ENCODE measurements at regions not wholly inside any gene's neighbourhood (a gene's known extent, or its start where the extent isn't known, plus 50 kb on each side); places are given as distances from the start of the nearest gene placed in this dataset.
"Not testable (repeated sequence)": the region's sequence is repeated elsewhere in the genome, so short reads cannot be mapped to it uniquely, and the experiment has no call there.

DNA sequence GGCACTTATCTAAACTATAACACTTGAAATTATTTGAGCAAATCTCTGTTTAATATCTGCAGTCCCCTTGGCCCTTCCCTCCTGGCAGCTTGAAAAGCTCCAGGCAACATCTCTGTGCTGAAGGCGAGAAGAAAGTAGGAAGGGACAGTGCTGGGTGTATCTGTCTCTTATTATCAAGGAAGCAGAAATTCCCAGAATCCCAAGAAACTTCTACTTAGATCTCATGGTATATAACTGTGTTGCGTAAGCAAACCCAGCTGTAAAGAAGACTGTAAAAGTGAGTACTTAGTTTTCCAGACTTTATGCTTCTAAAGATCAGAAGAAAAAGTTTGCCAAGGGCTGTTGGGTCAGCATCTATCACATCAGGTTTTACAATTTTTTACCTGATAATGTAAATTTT, 1869.8 kb downstream of the MAT2B start:
- no peak for DNase-seq

DNA sequence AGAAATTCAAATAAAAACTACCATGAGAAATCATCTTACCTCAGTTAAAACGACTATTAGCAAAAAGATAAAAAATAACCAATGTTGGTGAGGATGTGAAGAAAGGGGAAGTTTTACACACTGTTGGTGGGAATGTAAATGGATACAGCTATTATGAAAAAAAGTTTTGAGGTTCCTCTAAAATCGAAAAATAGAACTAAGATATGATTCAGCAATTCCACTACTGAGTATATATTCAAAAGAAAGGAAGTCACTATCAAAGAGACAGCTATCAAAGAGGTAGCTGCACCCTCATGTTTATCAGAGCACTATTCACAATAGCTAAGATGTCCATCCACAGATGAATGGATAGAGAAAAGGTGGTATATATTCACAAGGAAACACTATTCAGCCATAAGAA, 1888.4 kb downstream of the MAT2B start:
- DNase-seq = no peak

DNA sequence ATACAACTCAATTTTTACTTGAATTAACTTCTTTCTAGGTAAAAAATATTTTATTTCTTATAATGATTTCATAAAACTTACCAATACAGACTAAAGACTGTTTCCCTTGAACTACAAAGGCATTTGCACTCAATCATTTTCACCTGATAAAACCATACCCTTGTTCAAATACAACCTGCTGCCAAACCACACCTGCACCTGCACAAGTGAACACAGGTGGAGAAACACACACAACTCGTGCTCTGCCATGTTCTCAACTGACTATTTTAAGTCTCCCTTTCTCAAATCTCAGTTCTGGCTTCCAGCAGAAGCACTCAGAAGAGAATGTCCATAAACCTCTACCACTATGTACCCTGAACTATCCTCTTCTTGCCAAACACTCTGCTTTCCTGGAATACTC, 1892.1 kb downstream of the MAT2B start:
- DNase-seq = no peak

DNA sequence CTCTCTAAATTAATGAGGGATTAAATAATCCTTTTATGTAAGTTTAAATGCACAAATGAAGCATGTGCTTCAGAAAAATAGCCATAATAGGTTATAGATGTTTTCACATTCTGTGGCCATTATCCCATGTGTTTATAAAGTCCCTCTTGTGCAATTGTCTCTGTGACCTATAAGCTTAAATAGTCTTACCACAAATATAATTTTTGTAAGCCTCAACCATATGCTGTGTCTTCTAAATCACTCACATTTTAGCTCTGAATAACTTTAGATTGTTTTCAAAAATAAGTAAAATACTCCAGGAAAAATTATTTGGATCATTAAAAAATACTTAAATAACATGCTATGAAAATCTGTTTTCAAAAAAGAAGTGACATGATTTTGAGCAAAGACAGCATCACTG, 1894.7 kb downstream of the MAT2B start:
- DNase-seq = no peak

DNA sequence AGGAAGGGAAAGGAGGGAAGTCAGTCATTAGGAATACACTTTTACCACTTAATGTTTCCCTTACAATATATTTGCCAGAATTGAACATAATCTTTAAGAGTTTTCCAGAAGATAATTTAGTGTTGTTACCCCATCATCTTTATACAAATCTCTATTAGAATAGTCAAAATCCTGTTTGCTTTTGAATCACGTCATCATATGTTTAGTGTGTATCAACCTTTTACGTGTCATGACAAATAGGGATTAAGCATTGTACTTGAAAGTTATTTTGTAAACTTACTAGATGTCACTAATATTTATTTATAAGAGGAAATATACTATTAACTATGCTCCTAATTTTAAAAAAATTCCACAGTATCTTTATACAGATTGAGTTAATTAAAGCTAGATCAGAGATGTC, 1899.5 kb downstream of the MAT2B start:
- DNase-seq = no peak

GRCh38 chr5:165405340-165405739, 1899.9 kb downstream of the MAT2B start:
- DNase-seq = no peak

GRCh38 chr5:165407352-165407751, 1901.9 kb downstream of the MAT2B start:
- DNase-seq = no peak

GRCh38 chr5:165410476-165410875, 1905.1 kb downstream of the MAT2B start:
- DNase-seq = no peak

DNA sequence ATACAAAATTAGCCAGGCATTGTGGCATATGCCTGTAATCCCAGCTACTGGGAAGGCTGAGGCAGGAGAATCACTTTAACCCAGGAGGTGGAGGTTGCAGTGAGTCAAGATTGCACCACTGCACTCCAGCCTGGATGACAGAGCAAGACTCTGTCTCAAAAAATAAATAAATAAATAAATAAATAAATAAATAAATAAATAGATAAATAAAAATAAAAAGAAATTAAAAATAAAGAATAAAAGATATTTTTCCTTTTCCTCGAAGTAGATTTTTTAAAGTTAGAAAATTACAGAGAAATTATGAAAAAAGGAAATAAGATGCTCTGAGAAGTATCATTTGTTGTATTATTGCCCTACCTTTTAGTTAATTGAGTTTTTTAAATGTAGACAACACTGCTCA, 1906.1 kb downstream of the MAT2B start:
- not testable (repeated sequence) for DNase-seq

DNA sequence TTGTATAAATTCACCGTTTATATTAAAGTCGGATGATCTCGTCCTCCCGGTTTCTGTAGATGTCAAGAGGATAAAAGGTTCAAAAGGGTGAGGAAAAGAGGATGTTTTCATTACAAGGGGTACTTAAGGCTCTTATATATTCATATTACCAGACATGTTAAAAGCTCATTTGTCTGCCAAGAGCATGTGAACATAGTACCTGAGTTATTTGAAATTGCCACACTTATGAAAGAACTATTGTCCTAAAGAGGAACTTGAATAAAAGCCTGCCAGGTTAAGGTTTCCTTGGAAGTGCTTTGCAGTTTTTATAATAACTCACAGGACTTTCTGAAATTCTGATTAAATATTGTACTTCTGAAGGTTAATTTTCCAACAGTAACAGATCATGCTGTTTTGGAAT, 1915.1 kb downstream of the MAT2B start:
- no peak for DNase-seq

GRCh38 chr5:165423697-165424299, 1918.4 kb downstream of the MAT2B start:
- no peak for DNase-seq

DNA sequence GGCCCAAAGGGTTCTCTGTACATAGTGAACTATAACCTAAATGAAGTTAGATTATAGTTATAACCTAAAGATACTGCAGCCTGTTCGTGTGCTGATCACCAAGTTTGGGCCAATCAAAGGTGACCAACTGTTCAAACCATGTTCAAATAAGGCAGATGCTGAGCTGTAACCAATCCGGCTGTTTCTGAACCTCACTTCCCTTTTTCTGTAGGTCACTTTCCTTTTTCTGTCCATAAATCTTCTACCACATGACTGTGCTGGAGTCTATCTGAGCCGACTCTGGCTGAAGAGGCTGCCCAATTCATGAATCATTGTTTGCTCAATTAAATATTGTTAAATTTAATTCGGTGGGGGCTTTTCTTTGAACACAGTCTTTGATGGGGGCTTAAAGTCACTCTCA, 1920.2 kb downstream of the MAT2B start:
- no peak for DNase-seq

DNA sequence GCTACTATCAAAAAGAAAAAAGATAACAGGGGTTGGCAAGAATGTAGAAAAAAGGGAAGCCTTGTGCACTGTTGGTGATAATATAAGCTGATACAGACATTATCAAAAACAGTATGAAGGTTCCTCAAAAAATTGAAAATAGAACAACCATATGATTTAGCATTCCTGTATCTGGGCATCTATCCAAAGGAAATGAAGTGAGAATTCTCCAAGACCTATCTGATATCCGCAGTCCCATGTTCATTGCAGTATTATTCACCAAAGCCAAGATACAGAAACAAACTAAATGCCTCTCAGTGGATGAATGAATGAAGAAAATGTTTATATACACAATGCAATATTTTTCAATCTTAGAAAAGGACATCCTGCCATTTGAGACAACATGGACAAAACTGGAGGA, 1943.3 kb downstream of the MAT2B start:
- DNase-seq = no peak

DNA sequence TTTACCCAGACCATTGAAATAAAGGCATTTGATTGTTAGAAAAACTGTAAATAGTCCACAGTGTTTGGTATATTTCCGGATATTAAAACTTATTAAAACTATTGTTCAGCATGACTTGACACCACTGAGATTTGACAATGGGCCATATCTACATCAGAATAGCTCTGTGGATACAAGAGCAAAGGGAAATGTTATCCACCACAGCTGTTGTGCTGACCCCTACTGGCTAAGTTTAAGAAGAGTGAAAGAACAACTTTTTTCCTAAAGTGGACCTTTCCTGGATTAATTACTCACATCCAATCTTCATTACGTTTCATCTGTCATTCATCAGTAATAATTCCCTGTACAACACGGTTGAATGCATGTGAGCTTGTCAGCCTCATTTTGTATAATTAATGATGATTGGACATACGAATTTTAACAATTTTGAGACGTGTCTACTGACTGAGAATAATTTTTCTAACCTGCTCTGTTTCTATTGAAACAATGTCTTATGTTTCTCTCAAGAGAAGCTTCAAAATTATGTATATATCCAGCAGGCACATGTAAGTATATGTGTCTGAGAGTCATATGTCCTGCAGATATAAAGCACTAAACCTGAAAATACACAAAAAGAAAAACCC, 1952.6 kb downstream of the MAT2B start:
- DNase-seq = no peak

- no peak for DNase-seq
These were observed 1953.8 kb downstream of the MAT2B start for GRCh38 chr5:165459232-165459631.

- no peak for DNase-seq
These were observed 1955.5 kb downstream of the MAT2B start for GRCh38 chr5:165460911-165461310.

DNA sequence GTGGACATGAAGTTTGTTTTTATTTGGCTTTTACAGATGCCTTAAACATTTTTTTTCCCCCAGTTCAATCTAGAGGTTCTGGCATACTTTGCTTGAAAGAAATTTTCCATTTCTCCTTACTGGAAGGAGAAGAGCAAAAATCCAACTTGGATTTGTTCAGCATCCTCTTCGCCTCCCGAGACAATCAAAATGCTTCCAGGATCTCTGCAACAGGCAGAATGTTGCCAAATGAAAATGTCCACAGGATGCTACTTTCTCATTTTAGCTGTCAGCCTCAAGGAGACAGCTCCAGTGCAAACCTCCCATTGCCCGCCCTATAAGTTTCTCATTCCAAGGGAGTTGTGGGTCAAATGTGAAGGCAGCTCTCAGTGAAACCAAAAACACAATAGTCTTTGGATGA, 1972.1 kb downstream of the MAT2B start:
- no peak for DNase-seq

DNA sequence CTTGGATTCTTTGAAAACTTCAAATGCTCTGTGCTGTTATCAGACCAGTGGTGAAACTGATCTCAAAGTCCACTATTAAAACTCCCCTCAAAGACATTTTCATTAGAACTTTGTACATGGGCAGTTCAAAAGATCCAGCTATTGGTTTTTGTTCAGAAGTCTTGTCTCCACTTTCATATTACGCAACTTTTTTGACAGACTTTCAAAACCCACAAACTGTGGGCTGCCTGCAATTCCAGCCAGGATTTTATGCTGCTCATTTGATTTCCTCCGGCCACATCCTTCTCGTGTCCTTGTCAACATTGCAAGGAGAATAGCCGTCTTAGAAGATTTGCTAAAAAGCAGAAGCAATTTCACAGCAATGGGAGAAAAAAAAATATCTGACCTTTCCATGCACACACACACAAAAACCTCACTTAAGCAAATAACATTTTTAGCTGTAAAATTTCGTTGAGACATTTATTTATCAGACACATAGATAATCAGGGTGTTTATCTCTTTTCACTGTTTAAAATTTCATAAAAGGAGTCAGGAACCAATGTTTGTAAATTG, 1990.5 kb downstream of the MAT2B start:
- no peak for DNase-seq

DNA sequence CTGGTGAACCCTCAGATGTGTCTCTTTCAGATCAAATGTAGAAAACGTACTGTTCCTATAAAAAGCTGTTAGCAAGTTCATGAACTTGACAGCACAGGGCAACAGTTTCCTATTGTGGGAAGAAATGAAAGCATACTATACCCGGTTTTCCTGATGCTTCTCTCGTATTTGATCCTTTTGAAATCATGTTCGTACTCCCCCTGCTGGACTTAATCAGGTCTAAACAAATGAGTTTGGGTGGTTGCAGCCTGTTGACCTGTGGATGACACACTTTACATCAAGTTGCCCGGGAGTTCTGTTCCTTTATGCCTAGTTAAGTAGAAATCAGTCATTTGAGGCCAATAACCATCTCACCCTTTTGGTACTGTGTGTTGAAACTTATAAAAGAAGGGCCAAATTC, 1992.3 kb downstream of the MAT2B start:
- peak; percentile 41 for DNase-seq

GRCh38 chr5:165502893-165503691, 1997.7 kb downstream of the MAT2B start:
- DNase-seq = no peak

DNA sequence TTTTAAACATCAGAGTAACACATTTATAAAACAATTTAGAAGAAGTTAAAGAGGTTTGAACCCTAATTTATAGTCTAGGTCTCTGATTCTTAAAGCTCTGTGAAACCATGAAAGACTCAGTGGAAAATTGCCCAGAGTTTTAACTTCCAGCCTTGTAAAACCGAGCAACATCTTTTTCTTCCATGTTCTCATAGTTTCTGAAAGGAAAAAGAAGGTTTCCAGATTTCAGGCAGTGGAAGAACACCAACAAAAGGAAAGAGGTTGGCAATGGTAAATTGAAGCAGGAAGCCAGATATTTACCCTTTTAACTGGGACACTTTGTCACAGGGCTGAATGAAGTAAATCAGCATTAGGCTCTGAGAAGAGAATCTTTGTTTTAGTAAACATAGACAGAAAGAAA, 1999.3 kb downstream of the MAT2B start:
- no peak for DNase-seq

DNA sequence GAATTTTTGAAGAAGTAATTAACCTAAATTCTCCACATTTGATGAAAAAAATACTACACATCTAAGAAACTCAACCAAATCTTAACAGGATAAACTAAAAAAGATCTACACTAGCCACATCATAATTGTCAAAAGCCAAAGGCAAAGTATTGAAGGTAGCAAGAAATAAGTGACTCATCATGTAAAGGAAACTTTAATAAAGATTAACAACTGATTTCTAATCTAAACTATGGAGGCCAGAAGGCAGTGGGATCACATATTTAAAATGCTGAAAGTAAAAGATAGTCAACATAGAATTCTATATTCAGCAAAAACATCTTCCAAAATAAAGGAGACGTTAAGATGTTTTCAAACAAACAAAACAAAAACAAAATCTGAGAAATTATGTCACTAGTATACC, 2002.9 kb downstream of the MAT2B start:
- DNase-seq = no peak

DNA sequence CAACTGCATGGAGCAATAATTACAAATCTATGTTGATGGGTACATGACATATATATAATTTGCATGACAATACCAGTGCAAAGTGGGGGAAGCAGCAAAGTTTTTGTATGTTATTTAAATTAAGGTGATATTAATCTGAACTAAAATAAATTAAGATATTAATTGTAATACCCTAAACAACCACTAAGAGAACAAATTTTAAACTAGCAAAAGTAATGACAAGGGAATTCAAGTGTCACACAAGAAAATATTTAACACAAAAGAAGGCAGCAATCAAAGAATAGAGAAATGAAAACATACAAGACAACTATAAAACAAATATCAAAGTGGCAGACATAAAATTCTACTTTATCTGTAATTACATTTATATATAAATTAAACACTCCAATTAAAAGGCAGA, 2003.4 kb downstream of the MAT2B start:
- no peak for DNase-seq
